H1 (cell line): ENCODE measurements at regions not wholly inside any gene's neighbourhood (a gene's known extent, or its start where the extent isn't known, plus 50 kb on each side); places are given as distances from the start of the nearest gene placed in this dataset.

Source experiments
- CTCF ChIA-PET: fragments of 300-600 bp; sonication (Branson Sonifier 250); formaldehyde crosslinking; loops from one replicate; lab custom pipeline; 2021; ENCODE audit not compliant: partially characterized antibody; lab: Charles Lee
- POLR2A ChIA-PET: fragments of 300-600 bp; sonication (Branson Sonifier 250); formaldehyde crosslinking; loops from one replicate; lab custom pipeline; 2021; ENCODE audit warnings: inconsistent platforms; ENCODE audit not compliant: partially characterized antibody; lab: Charles Lee
- DNase-seq, 2 experiments: peaks; one replicate each; pipeline versions ENCODE4 v3.0.0 to v3.0.0-alpha.2; 2010 to 2022; ENCODE audit warnings: low spot score in 2 of 2, low read depth in 1 of 2, mixed read lengths in 1 of 2
- FAIRE-seq: peaks from 2 replicates; lab custom pipeline; 2011; peaks lifted over from hg19 to GRCh38; lab: Jason Lieb, UNC
- H2AFZ ChIP-seq: 2 replicates; pipeline ENCODE4 v1.8.1; 2012; ENCODE audit warnings: low read length, inconsistent platforms
- H2AK5ac ChIP-seq: 2 replicates; pipeline ENCODE4 v1.6.1; 2013; ENCODE audit warnings: low read depth, low read length
- H2BK120ac ChIP-seq: replicated peaks from 2 replicates; pipeline ENCODE3; 2013; ENCODE audit warnings: low read depth, low read length, inconsistent platforms
- H2BK12ac ChIP-seq: 2 replicates; pipeline ENCODE4 v1.6.1; 2013; ENCODE audit warnings: low read depth, low read length
- H2BK15ac ChIP-seq: 2 replicates; pipeline ENCODE4 v1.6.1; 2013; ENCODE audit warnings: low read length
- H2BK20ac ChIP-seq: 2 replicates; pipeline ENCODE4 v1.6.1; 2013; ENCODE audit warnings: low read length
- H2BK5ac ChIP-seq: 2 replicates; pipeline ENCODE4 v1.6.1; 2013; ENCODE audit warnings: low read depth, low read length
- H3K14ac ChIP-seq: 2 replicates; pipeline ENCODE4 v1.6.1; 2013; ENCODE audit warnings: inconsistent platforms; ENCODE audit not compliant: insufficient read length
- H3K18ac ChIP-seq: 2 replicates; pipeline ENCODE4 v1.6.1; 2013; ENCODE audit warnings: low read length; ENCODE audit errors: extremely low read depth
- H3K23ac ChIP-seq: 2 replicates; pipeline ENCODE4 v1.6.1; 2013; ENCODE audit warnings: inconsistent platforms; ENCODE audit not compliant: insufficient read length
- H3K23me2 ChIP-seq: 2 replicates; pipeline ENCODE4 v1.6.1; 2013; ENCODE audit warnings: low read depth, low read length
- H3K27ac ChIP-seq: 2 replicates; pipeline ENCODE4 v1.6.1; 2011; ENCODE audit warnings: low read depth, low read length, inconsistent platforms
- H3K27me3 ChIP-seq, 4 experiments: replicated peaks in 1 of 4; 1 replicate in 1 of 4; 2 replicates in 3 of 4; pipeline versions ENCODE4 v1.6.1 to v1.8.1; 2011 to 2013; ENCODE audit warnings: low read length in 3 of 4, mild to moderate bottlenecking in 3 of 4, inconsistent platforms in 2 of 4, mixed read lengths in 2 of 4, moderate library complexity in 1 of 4; ENCODE audit not compliant: control insufficient read depth in 3 of 4, insufficient read depth in 3 of 4; ENCODE audit errors: extremely low read depth in 1 of 4
- H3K36me3 ChIP-seq, 4 experiments: 2 replicates each; pipeline versions ENCODE4 v1.6.1 to v1.8.1; 2011 to 2013; ENCODE audit warnings: mild to moderate bottlenecking in 4 of 4, low read length in 3 of 4, moderate library complexity in 2 of 4, control low read depth in 1 of 4, inconsistent platforms in 1 of 4; ENCODE audit not compliant: insufficient read depth in 4 of 4, control insufficient read depth in 2 of 4
- H3K4ac ChIP-seq: replicated peaks from 2 replicates; pipeline ENCODE3; 2013; ENCODE audit warnings: low read length, low read depth, mixed read lengths, inconsistent platforms; ENCODE audit not compliant: insufficient read length
- H3K4me1 ChIP-seq, 4 experiments: replicated peaks in 1 of 4; 1 replicate in 1 of 4; 2 replicates in 3 of 4; pipeline versions ENCODE4 v1.6.1 to v1.8.1; 2011 to 2013; ENCODE audit warnings: low read length in 3 of 4, inconsistent platforms in 2 of 4, mixed read lengths in 1 of 4; ENCODE audit not compliant: insufficient read depth in 4 of 4, control insufficient read depth in 3 of 4
- H3K4me2 ChIP-seq, 2 experiments: 2 replicates each; pipeline versions ENCODE4 v1.6.1 to v1.8.1; 2011 to 2013; ENCODE audit warnings: low read depth in 2 of 2, low read length in 2 of 2, control low read depth in 1 of 2, inconsistent platforms in 1 of 2, mild to moderate bottlenecking in 1 of 2; ENCODE audit not compliant: insufficient read depth in 1 of 2
- H3K4me3 ChIP-seq, 4 experiments: fragments of 200-600, 300-600 bp in 1 of 4; sonication (generic), shearing (Covaris generic), sonication (Bioruptor Twin) in 1 of 4; 2 replicates each; pipeline versions ENCODE4 v1.5.1 to v1.8.1; 2011 to 2016; ENCODE audit warnings: low read length in 4 of 4, low read depth in 3 of 4, control low read depth in 2 of 4, inconsistent platforms in 2 of 4, mild to moderate bottlenecking in 2 of 4, mixed read lengths in 1 of 4, moderate library complexity in 1 of 4; ENCODE audit not compliant: insufficient read depth in 2 of 4; ENCODE audit errors: extremely low read depth in 1 of 4
- H3K56ac ChIP-seq: replicated peaks from 2 replicates; pipeline ENCODE3; 2013; ENCODE audit warnings: low read depth, mild to moderate bottlenecking, mixed read lengths, low read length, inconsistent platforms; ENCODE audit not compliant: insufficient read length
- H3K79me1 ChIP-seq: 2 replicates; pipeline ENCODE4 v1.6.1; 2013; ENCODE audit warnings: low read depth, low read length, control low read depth
- H3K79me2 ChIP-seq, 2 experiments: 2 replicates each; pipeline versions ENCODE4 v1.6.1 to v1.8.1; 2012 to 2013; ENCODE audit warnings: low read length in 2 of 2, mild to moderate bottlenecking in 2 of 2, inconsistent platforms in 1 of 2; ENCODE audit not compliant: insufficient read depth in 2 of 2, control insufficient read depth in 1 of 2
- H3K9ac ChIP-seq, 4 experiments: replicated peaks in 1 of 4; 1 replicate in 1 of 4; 2 replicates in 3 of 4; pipeline versions ENCODE4 v1.6.1 to v1.8.1; 2011 to 2013; ENCODE audit warnings: low read depth in 3 of 4, low read length in 3 of 4, control low read depth in 2 of 4, mild to moderate bottlenecking in 2 of 4, moderate library complexity in 2 of 4, inconsistent platforms in 1 of 4; ENCODE audit errors: extremely low read depth in 1 of 4
- H3K9me3 ChIP-seq, 2 experiments: 2 replicates each; pipeline versions ENCODE4 v1.6.1 to v1.8.1; 2012 to 2013; ENCODE audit warnings: mild to moderate bottlenecking in 2 of 2, moderate library complexity in 2 of 2, control low read depth in 1 of 2, inconsistent platforms in 1 of 2, low read depth in 1 of 2, low read length in 1 of 2, mixed read lengths in 1 of 2; ENCODE audit not compliant: insufficient read depth in 2 of 2
- H4K20me1 ChIP-seq, 2 experiments: replicated peaks in 1 of 2; 2 replicates each; pipeline versions ENCODE3 to v1.8.1; 2011 to 2013; ENCODE audit warnings: inconsistent platforms in 2 of 2, low read length in 2 of 2, mild to moderate bottlenecking in 1 of 2; ENCODE audit not compliant: insufficient read depth in 2 of 2, control insufficient read depth in 1 of 2
- H4K5ac ChIP-seq: 2 replicates; pipeline ENCODE4 v1.6.1; 2013; ENCODE audit warnings: low read length, low read depth, mixed read lengths, inconsistent platforms; ENCODE audit not compliant: insufficient read length
- H4K8ac ChIP-seq: 2 replicates; pipeline ENCODE4 v1.8.0; 2013; ENCODE audit warnings: mild to moderate bottlenecking, moderate library complexity, low read length, inconsistent platforms; ENCODE audit not compliant: insufficient read depth; ENCODE audit errors: extremely low read depth
- H4K91ac ChIP-seq: replicated peaks from 2 replicates; pipeline ENCODE3; 2013; ENCODE audit warnings: low read length, mixed read lengths, inconsistent platforms; ENCODE audit not compliant: insufficient read length
- ASH2L ChIP-seq: fragments of 200-600, 300-600 bp; sonication (generic); IDR thresholded peaks from one replicate; pipeline ENCODE4 v1.7.1; 2017; ENCODE audit warnings: low read length
- CBX5 ChIP-seq: fragments of 300-800, 300-1000 bp; sonication (generic); IDR thresholded peaks from 2 replicates; pipeline ENCODE4 v1.7.1; 2016; ENCODE audit warnings: antibody characterized with exemption, low read length, low read depth
- CEBPB ChIP-seq: IDR thresholded peaks from 2 replicates; pipeline ENCODE4 v1.6.1; 2012; ENCODE audit warnings: low read depth, low read length
- HDAC2 ChIP-seq, 2 experiments: fragments of 300-600 bp in 1 of 2; sonication (generic) in 1 of 2; IDR thresholded peaks; 2 replicates each; pipeline ENCODE4 v1.6.1; 2011 to 2012; ENCODE audit warnings: low read depth in 2 of 2, low read length in 2 of 2, mild to moderate bottlenecking in 2 of 2, moderate library complexity in 2 of 2, borderline replicate concordance in 1 of 2, inconsistent platforms in 1 of 2
- RBBP5 ChIP-seq: IDR thresholded peaks from 2 replicates; pipeline ENCODE4 v1.7.1; 2012; ENCODE audit warnings: low read depth, mild to moderate bottlenecking, inconsistent platforms, low read length, moderate library complexity, borderline replicate concordance
- RFX5 ChIP-seq: IDR thresholded peaks from 2 replicates; pipeline ENCODE4 v1.6.1; 2011; ENCODE audit warnings: low read depth, low read length, improper control_type of control experiment, borderline replicate concordance
- WGBS, 2 experiments: shearing (Covaris generic) in 1 of 2; methylation state at CpG; one replicate each; pipeline versions ENCODE4 v1.1.6 to v1.1.7; 2013 to 2015; ENCODE audit warnings: low lambda C conversion rate in 2 of 2, mixed read lengths in 2 of 2, inconsistent platforms in 1 of 2, low coverage in 1 of 2, missing lambda C conversion rate in 1 of 2; ENCODE audit not compliant: insufficient replicate concordance in 2 of 2, insufficient coverage in 1 of 2, insufficient read length in 1 of 2; ENCODE audit errors: extremely low coverage in 1 of 2, missing lambda C conversion rate in 1 of 2; 5-methylcytosine and 5-hydroxymethylcytosine counted together

DNA sequence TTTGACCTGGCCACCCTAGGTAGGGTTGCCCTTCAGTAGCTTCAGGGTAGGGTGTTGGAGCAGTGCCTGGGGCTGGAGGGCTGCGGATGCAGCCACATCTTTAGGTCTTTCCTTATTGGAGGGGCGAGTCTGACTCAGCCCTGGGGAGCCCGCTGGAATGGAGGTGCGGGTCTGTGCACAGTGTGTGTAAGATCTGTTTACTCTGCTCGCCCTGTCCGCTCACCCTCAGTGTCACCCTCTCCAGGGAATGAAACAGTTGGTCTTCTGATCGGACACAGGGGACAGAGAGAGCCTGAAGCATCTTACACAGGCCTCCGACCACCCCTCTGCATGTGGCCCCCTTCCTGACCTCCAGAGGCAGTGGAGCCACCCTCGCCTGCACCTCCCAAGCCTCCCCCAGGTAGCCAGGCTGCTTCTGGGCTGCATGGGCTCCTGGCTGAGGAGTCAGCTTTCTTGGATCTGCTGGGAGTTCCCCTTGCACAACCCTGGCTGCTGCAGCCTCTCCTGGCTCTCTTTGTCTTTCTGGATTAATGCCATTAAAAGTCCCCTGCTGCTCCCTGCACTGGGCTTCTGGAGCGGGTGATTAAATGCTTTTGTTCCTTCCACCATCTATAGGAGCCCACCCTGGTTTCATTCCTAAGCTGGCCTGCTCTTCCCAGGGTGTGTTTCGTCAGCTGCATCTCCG lies 82.6 kb downstream of the ASB1 start:
- H4K8ac ChIP-seq, result peak overlapping the region; percentile 28
- H3K14ac ChIP-seq, result no peak overlapping the region
- no peak overlapping the region for H2BK120ac ChIP-seq
- peak overlapping the region; percentile 83 for H3K18ac ChIP-seq
- H3K23ac ChIP-seq, result no peak overlapping the region
- H4K91ac ChIP-seq, result peak overlapping the region; percentile 91
- peak; percentile 34 to 62 for DNase-seq
- no peak overlapping the region for H3K4ac ChIP-seq
- CTCF ChIA-PET, result no interaction called here
- 0 out of 8 replicates have a peak overlapping the region, but pooled peaks of 1 of the 4 experiments have one; percentile 1 for H3K4me3 ChIP-seq
- H3K79me1 ChIP-seq, result no peaks in the 10 kb centered on the region
- H2BK12ac ChIP-seq, result no peak overlapping the region; the same call in 1 of the 2 replicates
- peak; percentile 58 for FAIRE-seq
- no peaks in the 10 kb centered on the region for H4K20me1 ChIP-seq
- no peak overlapping the region for H2AK5ac ChIP-seq
- peak overlapping the region; percentile 19 for H2AFZ ChIP-seq
- H3K4me1 ChIP-seq, result peaks cover 4 to 28% (median 12%) of the 10 kb centered on the region in 4 experiments; a peak in 6 of 7 replicates
- peak overlapping the region; percentile 52; the same call in 1 of the 2 replicates for H3K27ac ChIP-seq
- no peak overlapping the region for H3K56ac ChIP-seq
- no peaks in the 10 kb centered on the region for H3K23me2 ChIP-seq
- no peak overlapping the region; a peak in 1 of 7 replicates for H3K9ac ChIP-seq
- no peak overlapping the region for H2BK15ac ChIP-seq
- H2BK5ac ChIP-seq, result no peak overlapping the region
- POLR2A ChIA-PET, result no interaction called here
- no peaks in the 10 kb centered on the region for H3K79me2 ChIP-seq
- H3K4me2 ChIP-seq, result peak overlapping the region; percentile 28 to 52; a peak in 3 of 4 replicates
- no peaks in the 10 kb centered on the region for H3K27me3 ChIP-seq
- H3K36me3 ChIP-seq, result no peaks in the 10 kb centered on the region
- WGBS, 2 experiments, result 52% methylated on average over 11 of the region's 12 CpGs; no CpG with 5 or more reads in 1 of the 2 experiments
- peak overlapping the region; percentile 11 for H4K5ac ChIP-seq
- H2BK20ac ChIP-seq, result 0 out of 2 replicates have a peak overlapping the region, but pooled peaks have one; percentile 13
- H3K9me3 ChIP-seq, result peaks cover 3 to 9% of the 10 kb centered on the region in 2 experiments; a peak in 2 of 4 replicates
- TF ChIP-seq CBX5, result no peak
- TF ChIP-seq RBBP5, result 0 out of 2 replicates have a peak, but pooled peaks have one; percentile 29
- peak in 1 of 2 experiments; percentile 65; a peak in 1 of 4 replicates for TF ChIP-seq HDAC2 (IDR thresholded peaks at IDR 0.05; ENCODE audit: borderline replicate concordance in 1 of 2, low read depth in 2 of 2, low read length in 2 of 2)
- TF ChIP-seq RFX5, result no peak
- peak; percentile 68 for TF ChIP-seq CEBPB
- TF ChIP-seq ASH2L, result peak; percentile 49
